Activated naive CD8-positive, alpha-beta T cell treated with anti-CD3 and anti-CD28 coated beads, Interleukin-2, amount 10 ng/mL, durations not matched to agents 7 days and 5 days (primary cell): ENCODE measurements at regions not wholly inside any gene's neighbourhood (a gene's known extent, or its start where the extent isn't known, plus 50 kb on each side); places are given as distances from the start of the nearest gene placed in this dataset.

Experiments used
- ATAC-seq: fragments of 150-1000 bp; cut with Tn5 transposase; one replicate; pipeline ENCODE4 v1.10.0; 2021; ENCODE audit warnings: low read depth, moderate library complexity
- POLR2A ChIA-PET: fragments of 350-600 bp; sonication (Branson Sonifier 250); formaldehyde crosslinking; loops from one replicate; lab custom pipeline; 2021; ENCODE audit warnings: antibody characterized with exemption; lab: Charles Lee
- DNase-seq: peaks from one replicate; pipeline ENCODE4 v3.0.0; 2021
- H3K27ac Mint-ChIP-seq: one replicate; pipeline ENCODE4 v1.8.0; 2022; ENCODE audit warnings: mild to moderate bottlenecking, mixed read lengths
- H3K27me3 Mint-ChIP-seq: one replicate; pipeline ENCODE4 v1.8.0; 2022; ENCODE audit warnings: mild to moderate bottlenecking, moderate library complexity, mixed read lengths
- H3K36me3 Mint-ChIP-seq: one replicate; pipeline ENCODE4 v1.8.0; 2021; ENCODE audit warnings: mild to moderate bottlenecking, mixed read lengths
- H3K4me1 Mint-ChIP-seq: one replicate; pipeline ENCODE4 v1.8.0; 2021; ENCODE audit warnings: mixed read lengths
- H3K4me3 Mint-ChIP-seq: one replicate; pipeline ENCODE4 v1.8.0; 2022; ENCODE audit warnings: mild to moderate bottlenecking, moderate library complexity, mixed read lengths
- H3K9me3 Mint-ChIP-seq: one replicate; pipeline ENCODE4 v1.8.0; 2021; ENCODE audit warnings: mixed read lengths

- POLR2A ChIA-PET: no interaction called here
- Mint-ChIP-seq H3K9me3 (no peaks in the 10 kb centered on the region), H3K27me3 (no peaks in the 10 kb centered on the region), H3K4me1 (no peaks in the 10 kb centered on the region), H3K27ac (no peak overlapping the region), H3K36me3 (no peaks in the 10 kb centered on the region), H3K4me3 (no peak overlapping the region)
- ATAC-seq (no peak), DNase-seq (no peak)
Observed at GRCh38 chr3:146813496-146813895, 208.3 kb upstream of the PLSCR5 start.

DNA sequence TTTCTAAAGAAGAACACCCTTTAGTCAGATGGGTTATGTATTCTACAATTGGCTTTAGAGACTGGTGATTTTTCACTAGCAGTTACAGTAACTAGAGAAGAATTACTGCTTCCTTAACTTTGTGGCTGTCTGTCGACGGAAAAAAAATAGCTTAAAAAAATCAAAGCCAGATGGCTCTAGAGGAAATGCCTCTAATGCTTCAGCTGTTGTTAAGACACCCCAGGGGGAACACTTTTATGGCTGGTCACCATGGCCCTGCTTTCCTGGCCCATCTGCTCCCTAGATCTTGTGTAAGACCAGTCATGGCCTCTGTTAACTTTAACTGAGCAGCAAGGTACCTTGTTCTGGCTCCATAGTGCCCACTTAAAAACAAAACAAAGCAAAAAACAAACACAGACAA lies 198.6 kb upstream of the PLSCR5 start:
- H3K27me3 Mint-ChIP-seq: no peaks in the 10 kb centered on the region
- no peak for ATAC-seq
- no peaks in the 10 kb centered on the region for H3K36me3 Mint-ChIP-seq
- H3K27ac Mint-ChIP-seq: no peak overlapping the region
- H3K4me3 Mint-ChIP-seq: no peak overlapping the region
- no peaks in the 10 kb centered on the region for H3K9me3 Mint-ChIP-seq
- H3K4me1 Mint-ChIP-seq: no peaks in the 10 kb centered on the region
- no peak for DNase-seq
- POLR2A ChIA-PET: no interaction called here

DNA sequence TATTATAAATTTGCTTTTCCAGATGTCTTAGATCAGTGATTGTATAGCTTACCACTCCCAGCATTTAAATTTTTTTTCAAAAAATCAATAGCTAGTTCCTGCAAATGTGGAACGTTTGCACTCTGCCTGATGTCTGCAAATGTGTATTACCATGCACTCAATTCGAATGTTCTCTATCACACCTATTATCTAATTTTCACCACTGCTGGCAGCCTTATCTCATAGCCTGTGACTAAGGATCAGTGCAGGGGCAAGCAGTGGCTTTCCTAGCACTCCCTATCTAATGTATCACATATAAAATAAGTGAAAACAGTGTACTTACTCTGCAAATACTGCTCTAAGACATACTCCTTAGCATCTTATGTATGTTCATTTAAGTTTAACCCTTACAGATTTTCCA lies 196.3 kb upstream of the PLSCR5 start:
- H3K4me3 Mint-ChIP-seq: no peak overlapping the region
- no peaks in the 10 kb centered on the region for H3K36me3 Mint-ChIP-seq
- H3K4me1 Mint-ChIP-seq: no peaks in the 10 kb centered on the region
- no peak overlapping the region for H3K27ac Mint-ChIP-seq
- POLR2A ChIA-PET: no interaction called here
- no peaks in the 10 kb centered on the region for H3K9me3 Mint-ChIP-seq
- ATAC-seq (no peak), DNase-seq (no peak)
- H3K27me3 Mint-ChIP-seq: no peaks in the 10 kb centered on the region

GRCh38 chr3:146800484-146800883 lies 195.3 kb upstream of the PLSCR5 start:
- Mint-ChIP-seq H3K36me3 (no peaks in the 10 kb centered on the region), H3K9me3 (no peaks in the 10 kb centered on the region), H3K27me3 (no peaks in the 10 kb centered on the region), H3K4me3 (no peak overlapping the region), H3K27ac (no peak overlapping the region), H3K4me1 (no peaks in the 10 kb centered on the region)
- ATAC-seq: no peak
- DNase-seq: no peak
- POLR2A ChIA-PET: no interaction called here

DNA sequence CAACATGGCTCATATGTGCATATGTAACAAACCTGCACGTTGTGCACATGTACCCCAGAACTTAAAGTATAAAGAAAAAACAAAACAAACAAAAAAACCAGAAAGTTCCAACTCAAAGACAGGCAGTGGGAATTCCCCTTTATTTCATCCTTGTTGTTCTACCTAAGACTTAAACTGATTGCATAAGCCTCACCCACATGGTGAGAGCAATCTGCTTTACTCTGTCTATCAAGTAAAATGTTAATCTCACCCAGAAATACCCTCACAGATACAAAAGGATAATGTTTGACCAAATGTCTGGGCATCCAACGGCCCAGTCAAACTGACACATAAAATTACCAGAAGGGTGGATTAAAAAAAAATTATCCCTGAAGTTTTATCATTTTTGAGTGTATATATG lies 190.9 kb upstream of the PLSCR5 start:
- DNase-seq (no peak), ATAC-seq (no peak)
- Mint-ChIP-seq H3K4me1 (no peaks in the 10 kb centered on the region), H3K4me3 (no peak overlapping the region), H3K27me3 (no peaks in the 10 kb centered on the region), H3K9me3 (peaks cover 3% of the 10 kb centered on the region), H3K27ac (no peak overlapping the region), H3K36me3 (no peaks in the 10 kb centered on the region)
- POLR2A ChIA-PET: no interaction called here

DNA sequence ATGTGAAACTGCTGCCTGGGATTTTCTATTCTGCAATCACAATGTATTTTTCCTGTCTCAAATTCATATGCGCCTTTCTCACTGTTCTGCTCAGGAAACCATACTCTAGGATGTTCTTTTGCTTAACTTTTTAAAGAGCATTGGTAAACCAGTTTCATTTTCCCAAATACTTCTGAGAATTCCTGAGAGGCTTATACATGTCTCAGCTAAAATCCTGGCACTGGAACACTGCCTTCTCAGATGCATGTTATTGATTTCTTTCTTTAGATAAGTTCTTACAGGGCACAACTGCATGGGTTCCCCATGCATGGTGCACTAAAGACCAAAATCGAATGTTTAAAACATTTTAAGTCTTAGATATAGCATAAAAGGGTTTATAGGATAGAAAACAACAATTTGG lies 178.3 kb upstream of the PLSCR5 start:
- H3K4me1 Mint-ChIP-seq: no peaks in the 10 kb centered on the region
- no peaks in the 10 kb centered on the region for H3K9me3 Mint-ChIP-seq
- H3K27me3 Mint-ChIP-seq: no peaks in the 10 kb centered on the region
- no peak overlapping the region for H3K27ac Mint-ChIP-seq
- no peaks in the 10 kb centered on the region for H3K36me3 Mint-ChIP-seq
- ATAC-seq: no peak
- POLR2A ChIA-PET: no interaction called here
- DNase-seq: no peak
- H3K4me3 Mint-ChIP-seq: no peak overlapping the region

GRCh38 chr3:146781606-146782005 lies 176.5 kb upstream of the PLSCR5 start:
- Mint-ChIP-seq H3K9me3 (peaks cover 2% of the 10 kb centered on the region), H3K36me3 (no peaks in the 10 kb centered on the region), H3K27ac (no peak overlapping the region), H3K4me3 (no peak overlapping the region), H3K27me3 (no peaks in the 10 kb centered on the region), H3K4me1 (no peaks in the 10 kb centered on the region)
- ATAC-seq: no peak
- POLR2A ChIA-PET: no interaction called here
- DNase-seq: no peak

GRCh38 chr3:146781059-146781458 lies 175.9 kb upstream of the PLSCR5 start:
- POLR2A ChIA-PET: no interaction called here
- ATAC-seq (no peak), DNase-seq (no peak)
- no peaks in the 10 kb centered on the region for H3K4me1 Mint-ChIP-seq
- H3K27ac Mint-ChIP-seq: no peak overlapping the region
- H3K4me3 Mint-ChIP-seq: no peak overlapping the region
- H3K36me3 Mint-ChIP-seq: no peaks in the 10 kb centered on the region
- no peaks in the 10 kb centered on the region for H3K27me3 Mint-ChIP-seq
- peaks cover 2% of the 10 kb centered on the region for H3K9me3 Mint-ChIP-seq

DNA sequence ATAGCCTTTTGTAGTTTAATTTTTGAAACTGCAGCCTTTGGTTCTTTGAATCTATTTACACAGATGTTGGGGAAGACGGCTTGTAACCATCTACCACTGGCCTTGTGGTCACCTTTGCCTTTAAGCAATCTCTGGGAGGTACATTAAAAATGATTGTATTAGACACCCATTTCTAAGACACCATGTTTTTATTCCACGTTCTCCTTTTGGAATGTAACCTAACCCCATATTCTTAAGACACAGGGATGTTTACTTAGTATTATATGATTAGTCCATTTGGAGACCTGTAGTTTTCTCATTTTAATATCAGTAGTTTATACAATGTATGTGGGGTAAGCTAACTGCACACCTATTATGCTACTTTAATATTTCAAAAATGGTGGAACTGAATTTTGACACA lies 175.1 kb upstream of the PLSCR5 start:
- Mint-ChIP-seq H3K27me3 (no peaks in the 10 kb centered on the region), H3K27ac (no peak overlapping the region), H3K4me3 (no peak overlapping the region), H3K9me3 (peaks cover 2% of the 10 kb centered on the region), H3K4me1 (no peaks in the 10 kb centered on the region), H3K36me3 (no peaks in the 10 kb centered on the region)
- no peak for ATAC-seq
- no peak for DNase-seq
- POLR2A ChIA-PET: no interaction called here

DNA sequence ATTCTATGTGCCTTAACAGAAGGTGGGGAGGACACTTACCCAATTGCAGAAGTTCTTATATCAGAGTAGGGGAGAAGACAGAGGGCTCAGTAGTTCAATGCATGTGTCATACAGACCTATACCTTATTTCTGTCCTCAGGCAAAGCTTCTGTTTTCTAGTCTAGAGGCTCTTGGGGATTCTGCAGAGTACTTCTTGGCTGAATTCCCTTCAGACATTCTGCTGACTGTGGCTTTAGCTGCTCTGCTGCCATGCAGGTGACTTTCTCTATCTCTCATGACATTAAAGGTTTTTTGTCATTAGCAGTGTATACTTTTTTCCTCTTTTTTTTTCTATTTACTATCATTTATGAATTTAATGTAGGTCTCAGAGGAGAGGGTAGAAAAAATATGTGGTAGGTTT lies 172.8 kb upstream of the PLSCR5 start:
- H3K36me3 Mint-ChIP-seq: no peaks in the 10 kb centered on the region
- no peak overlapping the region for H3K4me3 Mint-ChIP-seq
- H3K4me1 Mint-ChIP-seq: no peaks in the 10 kb centered on the region
- no peaks in the 10 kb centered on the region for H3K27me3 Mint-ChIP-seq
- DNase-seq (no peak), ATAC-seq (no peak)
- H3K9me3 Mint-ChIP-seq: peaks cover 2% of the 10 kb centered on the region
- POLR2A ChIA-PET: no interaction called here
- H3K27ac Mint-ChIP-seq: no peak overlapping the region

- POLR2A ChIA-PET: no interaction called here
- DNase-seq (no peak), ATAC-seq (no peak)
- Mint-ChIP-seq H3K4me1 (no peaks in the 10 kb centered on the region), H3K27me3 (no peaks in the 10 kb centered on the region), H3K27ac (no peak overlapping the region), H3K4me3 (no peak overlapping the region), H3K36me3 (no peaks in the 10 kb centered on the region), H3K9me3 (peaks cover 2% of the 10 kb centered on the region)
Observed at GRCh38 chr3:146772211-146772743, 167.1 kb upstream of the PLSCR5 start.

- Mint-ChIP-seq H3K27me3 (no peaks in the 10 kb centered on the region), H3K27ac (no peak overlapping the region), H3K9me3 (no peaks in the 10 kb centered on the region), H3K4me3 (no peak overlapping the region), H3K36me3 (no peaks in the 10 kb centered on the region), H3K4me1 (no peaks in the 10 kb centered on the region)
- no peak for ATAC-seq
- POLR2A ChIA-PET: no interaction called here
- no peak for DNase-seq
Observed at GRCh38 chr3:146770881-146771280, 165.7 kb upstream of the PLSCR5 start.

DNA sequence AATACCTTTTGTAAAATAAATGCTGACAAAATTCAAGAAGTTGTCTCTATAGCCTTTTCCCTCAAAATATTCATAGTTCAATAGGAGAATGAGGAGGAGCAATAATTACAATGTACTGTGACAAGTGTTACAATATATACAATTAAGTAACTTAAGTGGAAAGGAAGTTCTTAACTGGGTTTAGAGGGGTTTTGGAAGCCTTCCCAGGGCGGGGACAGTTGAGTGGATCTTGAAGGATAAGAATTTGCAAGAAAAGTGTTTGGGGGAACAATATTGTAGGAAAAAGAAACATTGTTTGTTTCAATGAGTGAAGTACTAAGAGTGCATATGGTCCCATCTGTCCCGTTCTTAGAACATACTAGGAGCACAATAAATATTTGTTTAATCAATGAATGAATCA lies 165.2 kb upstream of the PLSCR5 start:
- Mint-ChIP-seq H3K36me3 (no peaks in the 10 kb centered on the region), H3K4me3 (no peak overlapping the region), H3K9me3 (no peaks in the 10 kb centered on the region)

GRCh38 chr3:146757759-146758158 lies 152.6 kb upstream of the PLSCR5 start:
- POLR2A ChIA-PET: no interaction called here
- H3K9me3 Mint-ChIP-seq: no peaks in the 10 kb centered on the region
- H3K4me1 Mint-ChIP-seq: no peaks in the 10 kb centered on the region
- ATAC-seq (no peak), DNase-seq (no peak)
- H3K27ac Mint-ChIP-seq: no peak overlapping the region
- no peaks in the 10 kb centered on the region for H3K27me3 Mint-ChIP-seq
- H3K36me3 Mint-ChIP-seq: no peaks in the 10 kb centered on the region
- H3K4me3 Mint-ChIP-seq: no peak overlapping the region

More for the DNA sequence above, 165.2 kb upstream of the PLSCR5 start:
- H3K27me3 Mint-ChIP-seq: no peaks in the 10 kb centered on the region
- H3K4me1 Mint-ChIP-seq: no peaks in the 10 kb centered on the region
- POLR2A ChIA-PET: no interaction called here
- no peak overlapping the region for H3K27ac Mint-ChIP-seq
- no peak for ATAC-seq
- DNase-seq: no peak

DNA sequence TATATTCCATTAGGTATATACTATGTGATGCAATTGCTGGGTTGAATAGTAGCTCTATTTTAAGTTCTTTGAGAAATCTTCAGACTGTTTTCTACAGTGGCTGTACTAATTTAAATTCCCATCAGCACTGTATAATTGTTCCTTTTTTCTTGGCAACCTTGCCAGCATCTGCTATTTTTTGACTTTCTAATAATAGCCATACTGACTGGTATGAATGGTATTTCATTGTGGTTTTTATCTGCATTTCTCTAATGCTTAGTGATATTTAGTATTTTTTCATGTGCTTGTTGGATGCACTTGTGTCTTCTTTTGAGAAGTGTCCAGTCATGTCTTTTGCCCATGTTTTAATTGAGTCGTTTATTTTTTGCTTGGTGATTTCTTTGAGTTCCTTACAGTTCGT lies 145.1 kb upstream of the PLSCR5 start:
- Mint-ChIP-seq H3K27me3 (no peaks in the 10 kb centered on the region), H3K4me1 (no peaks in the 10 kb centered on the region), H3K9me3 (no peaks in the 10 kb centered on the region), H3K4me3 (no peak overlapping the region), H3K36me3 (no peaks in the 10 kb centered on the region), H3K27ac (no peak overlapping the region)
- no peak for ATAC-seq
- POLR2A ChIA-PET: no interaction called here
- no peak for DNase-seq
